Astrocyte (in vitro differentiated cells and primary cell): ENCODE measurements at regions not wholly inside any gene's neighbourhood (a gene's known extent, or its start where the extent isn't known, plus 50 kb on each side); places are given as distances from the start of the nearest gene placed in this dataset.

ENCODE experiments used
- CTCF ChIP-seq: IDR thresholded peaks from 2 replicates; pipeline ENCODE4 v1.5.1; 2011; ENCODE audit warnings: low read depth, mild to moderate bottlenecking, inconsistent platforms, low read length, moderate library complexity; ENCODE audit not compliant: insufficient read depth
- EZH2 ChIP-seq: IDR thresholded peaks from 2 replicates; pipeline ENCODE4 v1.6.1; 2012; ENCODE audit warnings: mild to moderate bottlenecking, low read length, inconsistent platforms; ENCODE audit not compliant: insufficient read depth

- TF ChIP-seq CTCF = no peak
- no peak for TF ChIP-seq EZH2
Observed at GRCh38 chr12:68460236-68460635, 128.1 kb upstream of the MDM1 start.
